ENCODE measurements at regions not wholly inside any gene's neighbourhood (a gene's known extent, or its start where the extent isn't known, plus 50 kb on each side); places are given as distances from the start of the nearest gene placed in this dataset.
"Not testable (repeated sequence)": the region's sequence is repeated elsewhere in the genome, so short reads cannot be mapped to it uniquely, and the experiment has no call there.

DNA sequence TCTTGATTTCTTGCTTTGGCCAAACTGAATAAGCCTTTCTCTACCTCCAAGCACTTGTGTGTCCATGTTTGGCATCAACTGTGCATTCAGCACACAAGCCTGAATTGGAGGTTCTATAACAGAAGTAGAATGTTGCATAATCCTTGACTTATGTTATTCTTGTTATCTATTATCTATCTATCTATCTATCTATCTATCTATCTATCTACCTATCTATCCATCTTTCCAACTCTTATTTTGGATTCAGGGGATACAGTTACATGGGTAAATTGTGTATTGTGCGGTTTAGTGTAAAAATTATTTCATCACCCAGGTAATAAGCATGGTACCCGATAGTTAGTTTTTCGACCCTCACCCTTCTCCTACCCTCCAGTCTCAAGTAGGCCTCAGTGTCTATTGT, 319.6 kb downstream of the PTH2R start:
- no peaks in the 10 kb centered on the region for H4K20me1 ChIP-seq (ENCODE audit: insufficient read depth)
- no peaks in the 10 kb centered on the region for H3K79me2 ChIP-seq (ENCODE audit: insufficient read depth)
- no peaks in the 10 kb centered on the region for H3F3A ChIP-seq (replicated peaks; ENCODE audit: insufficient read depth)
- no peak overlapping the region for H2AFZ ChIP-seq (ENCODE audit: low read depth)
- no peaks in the 10 kb centered on the region for H3K9me2 ChIP-seq
- ChIA-PET POLR2A (no interaction called here), CTCF (no interaction called here)
- H3K4me3 ChIP-seq (ENCODE audit: low read depth in 2 of 2, low read length in 1 of 2): no peak overlapping the region
- no peak overlapping the region for H3K9ac ChIP-seq
- H3K36me3 ChIP-seq (replicated peaks in 1 of 2; ENCODE audit: control insufficient read depth in 1 of 2, insufficient read depth in 2 of 2, low read length in 1 of 2): no peaks in the 10 kb centered on the region
- no peak for DNase-seq
- no peak overlapping the region for H3K4me2 ChIP-seq
- TF ChIP-seq FOXJ3 (CRISPR knock-in tag; IDR thresholded peaks at IDR 0.05) (no peak), SMC3 (IDR thresholded peaks at IDR 0.05; ENCODE audit: low read depth, low read length) (no peak), JUND (IDR thresholded peaks at IDR 0.05) (no peak), TAF1 (IDR thresholded peaks at IDR 0.05; ENCODE audit: borderline replicate concordance, low read depth, low read length) (no peak), YY1 (IDR thresholded peaks at IDR 0.05; ENCODE audit: low read depth) (no peak), NFIC (IDR thresholded peaks at IDR 0.05; ENCODE audit: borderline replicate concordance) (no peak), RXRA (IDR thresholded peaks at IDR 0.05; ENCODE audit: borderline replicate concordance, low read depth) (no peak), NRF1 (IDR thresholded peaks at IDR 0.05; ENCODE audit: low read depth, low read length) (no peak), TEAD4 (IDR thresholded peaks at IDR 0.05; ENCODE audit: borderline replicate concordance, insufficient read depth) (no peak), MEF2A (IDR thresholded peaks at IDR 0.05; ENCODE audit: borderline replicate concordance, low read depth) (no peak), GABPA (IDR thresholded peaks at IDR 0.05; ENCODE audit: low read depth) (no peak), EZH2phosphoT487 (IDR thresholded peaks at IDR 0.05; ENCODE audit: borderline replicate concordance, low read depth) (no peak)
- TF ChIP-seq, protein P1, sequence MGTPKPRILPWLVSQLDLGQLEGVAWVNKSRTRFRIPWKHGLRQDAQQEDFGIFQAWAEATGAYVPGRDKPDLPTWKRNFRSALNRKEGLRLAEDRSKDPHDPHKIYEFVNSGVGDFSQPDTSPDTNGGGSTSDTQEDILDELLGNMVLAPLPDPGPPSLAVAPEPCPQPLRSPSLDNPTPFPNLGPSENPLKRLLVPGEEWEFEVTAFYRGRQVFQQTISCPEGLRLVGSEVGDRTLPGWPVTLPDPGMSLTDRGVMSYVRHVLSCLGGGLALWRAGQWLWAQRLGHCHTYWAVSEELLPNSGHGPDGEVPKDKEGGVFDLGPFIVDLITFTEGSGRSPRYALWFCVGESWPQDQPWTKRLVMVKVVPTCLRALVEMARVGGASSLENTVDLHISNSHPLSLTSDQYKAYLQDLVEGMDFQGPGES (IDR thresholded peaks at IDR 0.05; ENCODE audit: low read depth, low read length): no peak
- TF ChIP-seq, protein P2, sequence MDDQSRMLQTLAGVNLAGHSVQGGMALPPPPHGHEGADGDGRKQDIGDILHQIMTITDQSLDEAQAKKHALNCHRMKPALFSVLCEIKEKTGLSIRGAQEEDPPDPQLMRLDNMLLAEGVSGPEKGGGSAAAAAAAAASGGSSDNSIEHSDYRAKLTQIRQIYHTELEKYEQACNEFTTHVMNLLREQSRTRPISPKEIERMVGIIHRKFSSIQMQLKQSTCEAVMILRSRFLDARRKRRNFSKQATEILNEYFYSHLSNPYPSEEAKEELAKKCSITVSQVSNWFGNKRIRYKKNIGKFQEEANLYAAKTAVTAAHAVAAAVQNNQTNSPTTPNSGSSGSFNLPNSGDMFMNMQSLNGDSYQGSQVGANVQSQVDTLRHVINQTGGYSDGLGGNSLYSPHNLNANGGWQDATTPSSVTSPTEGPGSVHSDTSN (IDR thresholded peaks at IDR 0.05): no peak
- TF ChIP-seq, protein P3, sequence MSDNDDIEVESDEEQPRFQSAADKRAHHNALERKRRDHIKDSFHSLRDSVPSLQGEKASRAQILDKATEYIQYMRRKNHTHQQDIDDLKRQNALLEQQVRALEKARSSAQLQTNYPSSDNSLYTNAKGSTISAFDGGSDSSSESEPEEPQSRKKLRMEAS (IDR thresholded peaks at IDR 0.05; ENCODE audit: low read depth): no peak
- H3K4me1 ChIP-seq (ENCODE audit: control insufficient read depth in 1 of 2, insufficient read depth in 2 of 2, low read depth in 1 of 2, low read length in 1 of 2): no peaks in the 10 kb centered on the region
- H3K27me3 ChIP-seq (ENCODE audit: insufficient read depth): no peaks in the 10 kb centered on the region
- H3K9me3 ChIP-seq: no peaks in the 10 kb centered on the region
- WGBS (ENCODE audit: low lambda C conversion rate): 28% methylated on average over 3 of the region's 3 CpGs
- H3K27ac ChIP-seq (ENCODE audit: low read depth in 2 of 2, low read length in 1 of 2): no peak overlapping the region

DNA sequence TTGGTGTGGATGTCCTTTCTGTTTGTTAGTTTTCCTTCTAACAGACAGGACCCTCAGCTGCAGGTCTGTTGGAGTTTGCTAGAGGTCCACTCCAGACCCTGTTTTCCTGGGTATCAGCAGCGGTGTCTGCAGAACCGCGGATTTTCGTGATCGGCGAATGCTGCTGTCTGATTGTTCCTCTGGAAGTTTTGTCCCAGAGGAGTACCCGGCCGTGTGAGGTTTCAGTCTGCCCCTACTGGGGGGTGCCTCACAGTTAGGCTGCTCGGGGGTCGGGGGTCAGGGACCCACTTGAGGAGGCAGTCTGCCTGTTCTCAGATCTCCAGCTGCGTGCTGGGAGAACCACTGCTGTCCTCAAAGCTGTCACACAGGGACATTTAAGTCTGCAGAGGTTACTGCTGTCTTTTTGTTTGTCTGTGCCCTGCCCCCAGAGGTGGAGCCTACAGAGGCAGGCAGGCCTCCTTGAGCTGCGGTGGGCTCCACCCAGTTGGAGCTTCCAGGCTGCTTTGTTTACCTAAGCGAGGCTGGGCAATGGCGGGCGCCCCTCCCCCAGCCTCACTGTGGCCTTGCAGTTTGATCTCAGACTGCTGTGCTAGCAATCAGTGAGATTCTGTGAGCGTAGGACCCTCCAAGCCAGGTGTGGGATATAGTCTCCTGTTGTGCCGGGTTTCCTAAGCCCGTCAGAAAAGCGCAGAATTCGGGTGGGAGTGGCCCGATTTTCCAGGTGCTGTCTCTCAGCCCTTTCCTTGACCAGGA, 345.2 kb downstream of the PTH2R start:
- WGBS (ENCODE audit: low lambda C conversion rate): 54% methylated on average over 10 of the region's 21 CpGs
- H3K27ac ChIP-seq (ENCODE audit: low read depth in 2 of 2, low read length in 1 of 2); H3K9me3 ChIP-seq; H3K4me1 ChIP-seq (ENCODE audit: control insufficient read depth in 1 of 2, insufficient read depth in 2 of 2, low read depth in 1 of 2, low read length in 1 of 2); H4K20me1 ChIP-seq (ENCODE audit: insufficient read depth); POLR2A ChIA-PET; H3K27me3 ChIP-seq (ENCODE audit: insufficient read depth); H3K4me3 ChIP-seq (ENCODE audit: low read depth in 2 of 2, low read length in 1 of 2); H3F3A ChIP-seq (replicated peaks; ENCODE audit: insufficient read depth); H3K36me3 ChIP-seq (replicated peaks in 1 of 2; ENCODE audit: control insufficient read depth in 1 of 2, insufficient read depth in 2 of 2, low read length in 1 of 2); H3K79me2 ChIP-seq (ENCODE audit: insufficient read depth); CTCF ChIA-PET; H3K4me2 ChIP-seq; H2AFZ ChIP-seq (ENCODE audit: low read depth); H3K9me2 ChIP-seq; H3K9ac ChIP-seq; DNase-seq: not testable (repeated sequence)

Measured in SK-N-SH (cell line).